Right ventricle myocardium superior (tissue), 1 donor: ENCODE measurements at regions not wholly inside any gene's neighbourhood (a gene's known extent, or its start where the extent isn't known, plus 50 kb on each side); places are given as distances from the start of the nearest gene placed in this dataset.
A peak's percentile ranks its signal among the peaks of the same experiment; 100 is the strongest.

Experiments used
- ATAC-seq: fragments of 200-7000 bp; cut with Tn5 transposase; one replicate; pipeline ENCODE4 v1.9.1; 2020; ENCODE audit warnings: mild to moderate bottlenecking; ENCODE audit not compliant: poor library complexity
- DNase-seq: peaks from one replicate; pipeline ENCODE4 v3.0.0-alpha.2; 2020
- intact Hi-C: fragments of 100-400 bp; cut with DNase I; formaldehyde crosslinking; loops from one replicate; pipeline ENCODE4 v1.11.2; 2022
- donor health status: DM: no; HTN: yes; CAD: no; lungs with severe emphysema.

GRCh38 chr7:35374858-35375257, 121.0 kb upstream of the TBX20 start:
- DNase-seq, result peak; percentile 79
- intact Hi-C loops, result loop anchor here (5.0 kb wide), 1 partner anchor 118 kb away; no protein-coding TSS in a partner anchor
- peak; percentile 94 for ATAC-seq

GRCh38 chr7:35371221-35371620, 117.3 kb upstream of the TBX20 start:
- ATAC-seq (no peak), DNase-seq (no peak)
- intact Hi-C loops, result no loop called here

DNA sequence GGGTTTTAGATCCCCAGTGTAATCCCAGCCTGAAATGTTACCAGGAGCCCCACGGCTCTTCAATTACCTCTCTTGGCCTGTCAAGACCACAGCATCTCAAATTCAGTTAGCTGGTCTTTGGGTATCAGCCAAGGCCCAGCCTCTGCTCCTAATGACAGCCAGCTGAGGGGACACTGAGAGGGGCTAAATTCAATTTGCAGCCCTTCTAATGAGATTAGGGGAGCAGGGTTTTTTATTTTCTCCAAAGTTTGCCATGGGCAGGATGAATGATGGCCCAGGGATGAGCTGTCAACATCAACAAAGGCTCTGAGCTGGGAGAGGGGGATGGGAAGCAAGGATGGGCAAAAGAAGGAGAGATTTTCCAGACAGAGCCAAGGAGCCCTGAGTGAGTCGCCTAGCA, 116.8 kb upstream of the TBX20 start:
- DNase-seq (no peak), ATAC-seq (no peak)
- intact Hi-C loops, result no loop called here

GRCh38 chr7:35366167-35367155, 112.6 kb upstream of the TBX20 start:
- intact Hi-C loops, result no loop called here
- peak; percentile 59 for ATAC-seq
- peak; percentile 46 for DNase-seq

- no peak for DNase-seq
Measured at GRCh38 chr7:35365523-35365922, 111.6 kb upstream of the TBX20 start.

GRCh38 chr7:35362341-35362740, 108.4 kb upstream of the TBX20 start:
- ATAC-seq, result no peak
- DNase-seq, result no peak
- intact Hi-C loops, result no loop called here

More at GRCh38 chr7:35365523-35365922, 111.6 kb upstream of the TBX20 start:
- no peak for ATAC-seq
- intact Hi-C loops, result no loop called here

GRCh38 chr7:35359423-35359822, 105.5 kb upstream of the TBX20 start:
- DNase-seq, result no peak
- intact Hi-C loops, result no loop called here
- no peak for ATAC-seq

DNA sequence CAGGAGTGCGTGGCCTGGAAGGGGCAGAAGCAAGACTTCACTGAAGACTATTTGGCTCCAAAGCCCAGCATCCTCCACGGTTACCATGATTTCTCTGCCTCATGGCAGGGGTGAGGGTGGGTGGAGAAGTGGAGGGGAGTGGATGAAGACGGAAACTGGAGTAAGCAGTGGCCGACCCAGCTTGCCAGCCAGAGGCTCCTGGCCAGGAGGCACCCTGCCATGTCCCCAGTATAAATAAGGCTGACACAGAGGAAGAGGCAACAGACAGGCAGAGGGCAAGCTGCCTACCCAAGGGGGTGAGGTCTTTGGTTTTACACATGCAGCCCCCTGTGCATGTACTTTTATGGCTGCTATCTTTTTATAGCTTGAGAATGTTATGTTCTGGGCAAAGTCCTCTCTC, 102.6 kb upstream of the TBX20 start:
- DNase-seq (peak; percentile 74), ATAC-seq (peak; percentile 93)
- intact Hi-C loops, result no loop called here

GRCh38 chr7:35355911-35356310, 102.0 kb upstream of the TBX20 start:
- ATAC-seq (no peak), DNase-seq (no peak)
- intact Hi-C loops, result no loop called here

DNA sequence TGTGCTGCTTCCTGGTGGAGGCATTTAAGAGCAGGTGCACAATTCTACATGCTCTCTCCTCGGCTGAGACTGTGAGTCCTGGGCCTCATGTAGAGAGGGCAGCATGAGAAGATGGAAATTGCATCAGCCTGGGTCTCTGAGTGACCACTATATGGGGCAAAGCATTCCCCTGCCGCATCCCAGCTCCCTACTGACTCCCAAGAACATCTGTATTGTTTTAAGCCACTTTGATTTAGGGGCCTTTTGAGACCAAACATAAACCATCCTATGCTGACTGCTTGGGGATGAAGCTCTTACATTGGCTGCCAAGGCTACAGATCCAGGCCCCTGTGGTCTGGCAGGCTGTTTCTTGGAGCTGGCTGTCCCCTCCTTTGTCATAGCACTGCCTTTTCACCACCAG, 101.3 kb upstream of the TBX20 start:
- ATAC-seq (peak; percentile 7), DNase-seq (no peak)
- intact Hi-C loops, result no loop called here

GRCh38 chr7:35353481-35353880, 99.6 kb upstream of the TBX20 start:
- no peak for ATAC-seq
- intact Hi-C loops, result no loop called here
- DNase-seq, result no peak

DNA sequence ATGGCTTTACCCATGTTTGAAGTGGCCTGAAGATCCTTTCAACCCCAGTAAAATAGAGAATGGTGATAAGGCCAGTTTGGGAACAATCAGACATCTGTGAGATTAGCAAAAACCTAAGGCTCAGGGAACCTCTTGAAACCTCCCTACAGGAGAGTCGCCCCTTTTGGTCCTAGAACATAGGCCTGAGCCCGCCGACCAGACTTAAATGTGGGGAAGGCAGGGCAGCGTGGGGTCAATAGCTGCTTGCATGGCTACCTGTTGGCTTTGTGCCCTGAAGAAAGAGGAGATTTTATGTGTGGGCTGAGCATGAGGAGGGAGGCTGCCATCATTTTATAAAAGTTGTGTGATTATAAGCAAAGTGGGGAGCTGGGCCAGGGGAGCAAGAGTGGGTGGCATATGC, 97.6 kb upstream of the TBX20 start:
- no peak for DNase-seq
- no peak for ATAC-seq
- intact Hi-C loops, result no loop called here

GRCh38 chr7:35348611-35349400, 94.9 kb upstream of the TBX20 start:
- intact Hi-C loops, result no loop called here
- DNase-seq, result no peak
- no peak for ATAC-seq

- intact Hi-C loops, result no loop called here
- no peak for DNase-seq
- no peak for ATAC-seq
Measured at GRCh38 chr7:35342786-35343185, 88.9 kb upstream of the TBX20 start.

GRCh38 chr7:35339811-35340210, 85.9 kb upstream of the TBX20 start:
- no peak for ATAC-seq
- intact Hi-C loops, result no loop called here
- DNase-seq, result no peak

GRCh38 chr7:35336444-35336843, 82.5 kb upstream of the TBX20 start:
- DNase-seq (peak; percentile 49), ATAC-seq (peak; percentile 62)
- intact Hi-C loops, result no loop called here

DNA sequence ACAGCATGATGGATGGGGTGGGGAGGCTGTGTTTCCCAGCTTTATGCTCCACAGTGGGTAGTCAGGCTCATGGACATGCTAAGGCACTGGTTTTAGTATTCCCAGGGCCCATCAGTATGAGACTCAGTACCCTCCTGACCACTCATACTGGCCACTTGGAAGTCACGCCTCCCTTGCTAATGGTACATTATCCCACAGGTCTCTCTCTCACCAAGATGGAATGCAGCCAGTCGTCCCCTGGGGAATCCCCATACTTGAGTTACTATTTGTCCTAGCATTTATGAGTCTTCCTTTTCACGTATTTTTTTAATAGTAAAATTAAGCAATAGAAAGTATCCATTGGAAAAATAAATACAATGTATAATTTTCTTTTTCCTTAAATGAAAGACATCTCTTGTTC, 80.6 kb upstream of the TBX20 start:
- intact Hi-C loops, result no loop called here
- no peak for ATAC-seq
- DNase-seq, result no peak

DNA sequence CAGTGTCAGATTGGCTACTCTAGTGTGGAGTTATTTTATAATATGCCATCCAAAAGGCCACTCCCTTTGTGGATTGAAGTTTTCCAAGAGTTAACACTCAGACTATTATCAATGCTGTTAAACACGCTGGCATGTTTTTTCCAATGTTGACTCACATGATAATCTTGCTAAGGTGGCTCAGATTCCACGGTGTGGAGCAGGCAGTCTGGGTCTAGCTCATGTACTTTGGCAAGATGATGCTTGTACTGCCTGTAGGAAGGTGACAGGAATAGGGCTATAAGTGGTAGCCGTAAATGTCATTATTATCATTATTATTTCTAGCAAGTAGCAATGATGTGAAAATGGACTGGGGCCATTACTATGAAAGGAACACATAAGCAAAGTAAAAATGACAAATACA, 79.4 kb upstream of the TBX20 start:
- ATAC-seq, result peak; percentile 72
- no peak for DNase-seq
- intact Hi-C loops, result no loop called here

- no peak for ATAC-seq
- DNase-seq, result no peak
- intact Hi-C loops, result no loop called here
Measured at GRCh38 chr7:35331730-35332678, 78.1 kb upstream of the TBX20 start.
